ENCODE measurements at regions not wholly inside any gene's neighbourhood (a gene's known extent, or its start where the extent isn't known, plus 50 kb on each side); places are given as distances from the start of the nearest gene placed in this dataset.

DNA sequence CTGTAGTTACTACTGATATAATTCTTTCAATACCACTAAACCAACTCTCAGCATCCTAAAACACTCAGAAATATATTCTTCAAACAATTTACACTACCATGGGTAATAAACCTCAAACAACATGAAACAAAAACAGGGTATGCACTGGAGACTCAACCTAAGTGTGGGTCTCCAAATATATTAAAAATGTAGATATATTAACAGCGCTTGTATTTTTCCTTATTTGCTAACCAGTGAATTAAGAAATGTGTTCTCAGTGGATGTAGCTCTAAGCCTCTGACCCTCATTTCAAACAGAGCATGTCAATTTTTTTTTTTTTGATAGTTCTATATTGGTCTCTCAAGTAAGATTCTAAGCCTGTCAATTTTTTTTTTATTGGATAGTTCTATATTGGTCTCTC, 778.5 kb upstream of the CDH10 start:
- DNase-seq (ENCODE audit: low spot score): no peak
- POLR2A ChIA-PET: interaction anchor here (0.7 kb wide), 1 partner anchor 106 kb away, joined by 3 read pairs; no protein-coding TSS in a partner anchor

DNA sequence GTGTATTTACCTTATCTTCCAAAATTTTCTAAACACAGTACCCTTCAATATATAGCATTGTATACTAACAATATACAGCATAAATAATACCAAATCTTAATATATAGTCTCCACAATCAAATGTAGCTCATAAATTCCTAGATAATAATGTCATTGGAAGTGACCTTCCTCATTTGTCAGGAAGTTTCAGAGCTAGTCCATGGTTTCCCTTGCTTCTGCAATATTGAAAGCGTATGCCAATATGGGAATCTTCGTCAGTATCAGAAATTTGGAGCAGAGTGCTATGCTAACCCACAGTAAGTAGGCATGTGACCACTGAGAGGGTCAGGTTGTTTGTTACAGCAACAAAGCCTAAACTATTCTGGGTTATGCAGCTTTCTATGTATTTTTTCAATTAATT, 774.9 kb upstream of the CDH10 start:
- no peaks in the 10 kb centered on the region for H3K36me3 ChIP-seq (ENCODE audit: insufficient read depth, low read length)
- CTCF ChIA-PET (ENCODE audit: unreplicated experiment): no interaction called here
- no peaks in the 10 kb centered on the region for H3K9me2 ChIP-seq (ENCODE audit: insufficient read depth, low read length)
- H3K27ac ChIP-seq (ENCODE audit: low read depth, low read length, poor library complexity, severe bottlenecking): no peak overlapping the region
- H4K20me1 ChIP-seq (ENCODE audit: insufficient read depth, low read length): no peaks in the 10 kb centered on the region
- H2AFZ ChIP-seq (ENCODE audit: low read length): no peak overlapping the region
- H3K4me1 ChIP-seq (ENCODE audit: insufficient read depth, low read length, poor library complexity, severe bottlenecking): no peaks in the 10 kb centered on the region
- no peaks in the 10 kb centered on the region for H3K79me2 ChIP-seq (ENCODE audit: insufficient read depth, low read depth, low read length)
- POLR2A ChIA-PET: no interaction called here
- DNase-seq (ENCODE audit: low spot score): no peak
- H3K9me3 ChIP-seq (ENCODE audit: low read length): no peaks in the 10 kb centered on the region
- BruUV-seq (replicated peaks): no TSS peak
- no peak overlapping the region for H3K4me3 ChIP-seq (ENCODE audit: low read depth, low read length, poor library complexity, severe bottlenecking)
- intact Hi-C loops (cut with micrococcal nuclease; ENCODE audit: unreplicated experiment): no loop called here
- H3K4me2 ChIP-seq (ENCODE audit: low read length): no peak overlapping the region
- TF ChIP-seq, protein P1, sequence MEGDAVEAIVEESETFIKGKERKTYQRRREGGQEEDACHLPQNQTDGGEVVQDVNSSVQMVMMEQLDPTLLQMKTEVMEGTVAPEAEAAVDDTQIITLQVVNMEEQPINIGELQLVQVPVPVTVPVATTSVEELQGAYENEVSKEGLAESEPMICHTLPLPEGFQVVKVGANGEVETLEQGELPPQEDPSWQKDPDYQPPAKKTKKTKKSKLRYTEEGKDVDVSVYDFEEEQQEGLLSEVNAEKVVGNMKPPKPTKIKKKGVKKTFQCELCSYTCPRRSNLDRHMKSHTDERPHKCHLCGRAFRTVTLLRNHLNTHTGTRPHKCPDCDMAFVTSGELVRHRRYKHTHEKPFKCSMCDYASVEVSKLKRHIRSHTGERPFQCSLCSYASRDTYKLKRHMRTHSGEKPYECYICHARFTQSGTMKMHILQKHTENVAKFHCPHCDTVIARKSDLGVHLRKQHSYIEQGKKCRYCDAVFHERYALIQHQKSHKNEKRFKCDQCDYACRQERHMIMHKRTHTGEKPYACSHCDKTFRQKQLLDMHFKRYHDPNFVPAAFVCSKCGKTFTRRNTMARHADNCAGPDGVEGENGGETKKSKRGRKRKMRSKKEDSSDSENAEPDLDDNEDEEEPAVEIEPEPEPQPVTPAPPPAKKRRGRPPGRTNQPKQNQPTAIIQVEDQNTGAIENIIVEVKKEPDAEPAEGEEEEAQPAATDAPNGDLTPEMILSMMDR (conservative IDR thresholded peaks at IDR 0.05; ENCODE audit: low read length): no peak
- no peak for TF ChIP-seq EZH2phosphoT487 (IDR thresholded peaks at IDR 0.05; ENCODE audit: borderline replicate concordance, low read depth, low read length)

More for the DNA sequence above, 778.5 kb upstream of the CDH10 start:
- no peak for TF ChIP-seq EZH2phosphoT487 (IDR thresholded peaks at IDR 0.05; ENCODE audit: borderline replicate concordance, low read depth, low read length)
- TF ChIP-seq, protein P1 (conservative IDR thresholded peaks at IDR 0.05; ENCODE audit: low read length): no peak
- Histone ChIP-seq H3K9me2 (ENCODE audit: insufficient read depth, low read length) (no peaks in the 10 kb centered on the region), H3K4me3 (ENCODE audit: low read depth, low read length, poor library complexity, severe bottlenecking) (no peak overlapping the region), H4K20me1 (ENCODE audit: insufficient read depth, low read length) (no peaks in the 10 kb centered on the region), H3K4me2 (ENCODE audit: low read length) (no peak overlapping the region), H3K36me3 (ENCODE audit: insufficient read depth, low read length) (no peaks in the 10 kb centered on the region), H3K9me3 (ENCODE audit: low read length) (no peaks in the 10 kb centered on the region; the same call in 1 of the 2 replicates), H3K4me1 (ENCODE audit: insufficient read depth, low read length, poor library complexity, severe bottlenecking) (no peaks in the 10 kb centered on the region), H3K79me2 (ENCODE audit: insufficient read depth, low read depth, low read length) (no peaks in the 10 kb centered on the region), H3K27ac (ENCODE audit: low read depth, low read length, poor library complexity, severe bottlenecking) (no peak overlapping the region), H2AFZ (ENCODE audit: low read length) (no peak overlapping the region)
- CTCF ChIA-PET (ENCODE audit: unreplicated experiment): no interaction called here
- no TSS peak for BruUV-seq (replicated peaks)
- intact Hi-C loops (cut with micrococcal nuclease; ENCODE audit: unreplicated experiment): no loop called here

DNA sequence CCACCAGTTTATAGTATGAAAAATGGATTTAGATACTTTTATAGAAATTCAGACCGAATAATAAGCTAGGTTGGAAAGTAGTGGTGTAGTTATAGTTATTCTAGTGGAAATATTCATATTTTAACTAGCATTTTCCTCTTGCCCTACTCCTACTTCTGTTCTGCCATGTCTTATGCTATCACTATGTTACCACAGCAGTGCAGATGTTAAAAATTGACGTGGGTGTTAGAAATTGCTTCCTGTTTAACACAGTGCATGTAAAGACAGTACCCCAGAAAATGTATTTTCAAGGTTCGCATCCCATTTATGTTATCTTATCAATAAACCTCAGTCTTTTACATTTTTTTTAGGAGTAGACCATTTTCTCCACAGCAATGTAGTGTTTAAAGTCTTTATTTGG, 774.2 kb upstream of the CDH10 start:
- H3K4me1 ChIP-seq (ENCODE audit: insufficient read depth, low read length, poor library complexity, severe bottlenecking): no peaks in the 10 kb centered on the region
- no peaks in the 10 kb centered on the region for H3K9me2 ChIP-seq (ENCODE audit: insufficient read depth, low read length)
- intact Hi-C loops (cut with micrococcal nuclease; ENCODE audit: unreplicated experiment): no loop called here
- H2AFZ ChIP-seq (ENCODE audit: low read length): no peak overlapping the region
- TF ChIP-seq, protein P1 (conservative IDR thresholded peaks at IDR 0.05; ENCODE audit: low read length): no peak
- TF ChIP-seq EZH2phosphoT487 (IDR thresholded peaks at IDR 0.05; ENCODE audit: borderline replicate concordance, low read depth, low read length): no peak
- ChIA-PET CTCF (ENCODE audit: unreplicated experiment) (no interaction called here), POLR2A (no interaction called here)
- no peak overlapping the region for H3K4me2 ChIP-seq (ENCODE audit: low read length)
- no peaks in the 10 kb centered on the region for H3K79me2 ChIP-seq (ENCODE audit: insufficient read depth, low read depth, low read length)
- DNase-seq (ENCODE audit: low spot score): no peak
- no peak overlapping the region for H3K4me3 ChIP-seq (ENCODE audit: low read depth, low read length, poor library complexity, severe bottlenecking)
- no peak overlapping the region for H3K27ac ChIP-seq (ENCODE audit: low read depth, low read length, poor library complexity, severe bottlenecking)
- H4K20me1 ChIP-seq (ENCODE audit: insufficient read depth, low read length): no peaks in the 10 kb centered on the region
- no peaks in the 10 kb centered on the region for H3K9me3 ChIP-seq (ENCODE audit: low read length)
- no TSS peak for BruUV-seq (replicated peaks)
- no peaks in the 10 kb centered on the region for H3K36me3 ChIP-seq (ENCODE audit: insufficient read depth, low read length)

Data from OCI-LY7 (cell line).